Ishikawa (cell line): ENCODE measurements at regions not wholly inside any gene's neighbourhood (a gene's known extent, or its start where the extent isn't known, plus 50 kb on each side); places are given as distances from the start of the nearest gene placed in this dataset.

Experiments used
- CEBPB ChIP-seq: IDR thresholded peaks from 2 replicates; pipeline ENCODE4 v1.6.1; 2012
- CREB1 ChIP-seq: IDR thresholded peaks from 2 replicates; pipeline ENCODE4 v1.6.1; 2012; ENCODE audit warnings: low read depth
- EGR1 ChIP-seq: IDR thresholded peaks from 2 replicates; pipeline ENCODE4 v1.6.1; 2012
- EP300 ChIP-seq: IDR thresholded peaks from 2 replicates; pipeline ENCODE4 v1.6.1; 2012; ENCODE audit warnings: borderline replicate concordance
- FOXM1 ChIP-seq: IDR thresholded peaks from 2 replicates; pipeline ENCODE4 v1.6.1; 2012; ENCODE audit warnings: low read depth, borderline replicate concordance
- NFIC ChIP-seq: IDR thresholded peaks from 2 replicates; pipeline ENCODE4 v1.6.1; 2012
- RAD21 ChIP-seq: IDR thresholded peaks from 2 replicates; pipeline ENCODE4 v1.6.1; 2012; ENCODE audit warnings: low read depth
- TAF1 ChIP-seq: IDR thresholded peaks from 2 replicates; pipeline ENCODE4 v1.6.1; 2012; ENCODE audit warnings: low read depth, mild to moderate bottlenecking
- TCF12 ChIP-seq: IDR thresholded peaks from 2 replicates; pipeline ENCODE4 v1.6.1; 2012; ENCODE audit warnings: low read depth
- TEAD4 ChIP-seq: IDR thresholded peaks from 2 replicates; pipeline ENCODE4 v1.6.1; 2012
- YY1 ChIP-seq: IDR thresholded peaks from 2 replicates; pipeline ENCODE4 v1.6.1; 2012; ENCODE audit warnings: low read depth
- ZBTB7A ChIP-seq: IDR thresholded peaks from 2 replicates; pipeline ENCODE4 v1.6.1; 2012; ENCODE audit warnings: low read depth
- TF ChIP-seq, protein P1 (sequence below): IDR thresholded peaks from 2 replicates; pipeline ENCODE4 v1.6.1; 2012
- TF ChIP-seq, protein P2 (sequence below): IDR thresholded peaks from 2 replicates; pipeline ENCODE4 v1.6.1; 2012
- TF ChIP-seq, protein P3 (sequence below): IDR thresholded peaks from 2 replicates; pipeline ENCODE4 v1.6.1; 2012; ENCODE audit warnings: low read depth, mild to moderate bottlenecking

DNA sequence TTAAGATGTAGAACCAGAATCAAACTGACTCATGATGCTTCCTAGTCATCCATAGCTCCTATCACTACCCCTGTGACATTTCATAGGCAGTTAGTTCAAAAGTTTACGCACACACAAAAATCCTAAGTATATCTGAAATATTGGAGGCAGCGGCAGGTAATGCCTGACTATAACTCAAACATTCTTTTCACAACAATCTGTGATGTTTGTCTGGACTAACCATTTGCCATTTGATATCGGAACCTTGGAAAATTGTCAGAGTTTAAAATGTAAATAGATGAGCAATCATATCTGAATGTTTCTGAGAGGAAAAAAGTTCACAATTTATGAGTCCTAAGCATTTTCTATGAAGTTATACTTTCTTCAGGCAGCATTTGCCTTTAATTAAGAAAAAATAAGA lies 1078.2 kb downstream of the EPHA7 start:
- TF ChIP-seq TAF1 (no peak), TCF12 (no peak), RAD21 (no peak), CEBPB (no peak), EGR1 (no peak), EP300 (no peak)
- TF ChIP-seq, protein P1, sequence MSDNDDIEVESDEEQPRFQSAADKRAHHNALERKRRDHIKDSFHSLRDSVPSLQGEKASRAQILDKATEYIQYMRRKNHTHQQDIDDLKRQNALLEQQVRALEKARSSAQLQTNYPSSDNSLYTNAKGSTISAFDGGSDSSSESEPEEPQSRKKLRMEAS: no peak
- TF ChIP-seq, protein P2, sequence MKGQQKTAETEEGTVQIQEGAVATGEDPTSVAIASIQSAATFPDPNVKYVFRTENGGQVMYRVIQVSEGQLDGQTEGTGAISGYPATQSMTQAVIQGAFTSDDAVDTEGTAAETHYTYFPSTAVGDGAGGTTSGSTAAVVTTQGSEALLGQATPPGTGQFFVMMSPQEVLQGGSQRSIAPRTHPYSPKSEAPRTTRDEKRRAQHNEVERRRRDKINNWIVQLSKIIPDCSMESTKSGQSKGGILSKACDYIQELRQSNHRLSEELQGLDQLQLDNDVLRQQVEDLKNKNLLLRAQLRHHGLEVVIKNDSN: no peak

DNA sequence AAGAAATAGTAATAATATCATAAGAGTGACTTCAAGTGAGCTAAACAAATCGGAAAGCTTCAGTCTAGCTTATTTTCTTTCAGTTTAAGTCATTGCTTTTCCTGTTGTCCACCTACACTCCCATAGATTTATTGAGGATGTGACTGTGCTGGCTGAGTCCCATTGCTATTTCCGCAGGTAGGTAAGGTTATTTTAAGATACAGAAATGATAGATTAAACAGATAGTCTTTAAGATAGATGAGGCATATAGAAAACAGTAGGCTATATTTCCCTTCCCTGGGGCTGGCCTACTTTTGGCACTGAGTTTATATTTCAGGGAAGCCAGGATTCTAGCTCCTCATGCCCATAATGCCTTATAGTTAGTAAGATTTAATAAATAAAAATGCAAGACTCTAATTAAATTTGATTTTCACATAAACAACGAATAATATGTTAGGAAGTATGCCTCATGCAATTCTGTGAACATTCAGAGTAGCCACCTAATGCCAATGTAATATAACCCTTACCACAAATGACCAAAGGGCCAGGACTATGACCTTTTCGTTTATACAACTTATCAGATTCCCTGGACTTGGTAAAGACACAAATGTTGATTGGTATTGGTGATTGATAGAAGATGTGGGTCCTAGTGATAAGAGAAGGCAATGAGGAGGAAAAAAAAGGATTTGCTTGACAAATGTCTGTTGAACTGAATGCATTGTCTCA lies 1079.3 kb downstream of the EPHA7 start:
- TF ChIP-seq TEAD4 (no peak), CEBPB (no peak), RAD21 (no peak), CREB1 (no peak), TAF1 (no peak), EP300 (no peak), NFIC (no peak), YY1 (no peak)
- TF ChIP-seq, protein P3, sequence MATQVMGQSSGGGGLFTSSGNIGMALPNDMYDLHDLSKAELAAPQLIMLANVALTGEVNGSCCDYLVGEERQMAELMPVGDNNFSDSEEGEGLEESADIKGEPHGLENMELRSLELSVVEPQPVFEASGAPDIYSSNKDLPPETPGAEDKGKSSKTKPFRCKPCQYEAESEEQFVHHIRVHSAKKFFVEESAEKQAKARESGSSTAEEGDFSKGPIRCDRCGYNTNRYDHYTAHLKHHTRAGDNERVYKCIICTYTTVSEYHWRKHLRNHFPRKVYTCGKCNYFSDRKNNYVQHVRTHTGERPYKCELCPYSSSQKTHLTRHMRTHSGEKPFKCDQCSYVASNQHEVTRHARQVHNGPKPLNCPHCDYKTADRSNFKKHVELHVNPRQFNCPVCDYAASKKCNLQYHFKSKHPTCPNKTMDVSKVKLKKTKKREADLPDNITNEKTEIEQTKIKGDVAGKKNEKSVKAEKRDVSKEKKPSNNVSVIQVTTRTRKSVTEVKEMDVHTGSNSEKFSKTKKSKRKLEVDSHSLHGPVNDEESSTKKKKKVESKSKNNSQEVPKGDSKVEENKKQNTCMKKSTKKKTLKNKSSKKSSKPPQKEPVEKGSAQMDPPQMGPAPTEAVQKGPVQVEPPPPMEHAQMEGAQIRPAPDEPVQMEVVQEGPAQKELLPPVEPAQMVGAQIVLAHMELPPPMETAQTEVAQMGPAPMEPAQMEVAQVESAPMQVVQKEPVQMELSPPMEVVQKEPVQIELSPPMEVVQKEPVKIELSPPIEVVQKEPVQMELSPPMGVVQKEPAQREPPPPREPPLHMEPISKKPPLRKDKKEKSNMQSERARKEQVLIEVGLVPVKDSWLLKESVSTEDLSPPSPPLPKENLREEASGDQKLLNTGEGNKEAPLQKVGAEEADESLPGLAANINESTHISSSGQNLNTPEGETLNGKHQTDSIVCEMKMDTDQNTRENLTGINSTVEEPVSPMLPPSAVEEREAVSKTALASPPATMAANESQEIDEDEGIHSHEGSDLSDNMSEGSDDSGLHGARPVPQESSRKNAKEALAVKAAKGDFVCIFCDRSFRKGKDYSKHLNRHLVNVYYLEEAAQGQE: no peak
- TF ChIP-seq, protein P2: no peak
- TF ChIP-seq, protein P1: no peak

DNA sequence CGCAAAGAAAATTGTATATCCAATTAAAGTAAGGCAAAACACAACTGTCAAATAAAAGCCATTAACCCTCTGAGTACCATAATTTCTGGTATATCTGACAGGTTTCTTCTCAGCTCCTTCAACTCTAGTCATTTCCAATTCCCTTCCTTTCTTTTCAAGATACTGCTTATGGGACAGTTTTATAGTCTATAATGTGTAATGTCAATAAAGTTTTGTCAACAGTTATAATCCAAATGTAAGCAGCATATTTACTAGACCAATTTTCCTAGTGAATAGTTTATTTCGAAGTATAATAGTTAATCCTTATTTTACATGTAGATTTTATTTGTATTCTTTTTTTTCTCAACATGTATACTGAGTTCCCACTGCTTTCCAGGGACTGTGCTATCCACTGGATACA lies 1081.8 kb downstream of the EPHA7 start:
- TF ChIP-seq TAF1 (no peak), NFIC (no peak), TCF12 (no peak), YY1 (no peak)
- TF ChIP-seq, protein P1: no peak
- TF ChIP-seq, protein P3: no peak
- TF ChIP-seq, protein P2: no peak

DNA sequence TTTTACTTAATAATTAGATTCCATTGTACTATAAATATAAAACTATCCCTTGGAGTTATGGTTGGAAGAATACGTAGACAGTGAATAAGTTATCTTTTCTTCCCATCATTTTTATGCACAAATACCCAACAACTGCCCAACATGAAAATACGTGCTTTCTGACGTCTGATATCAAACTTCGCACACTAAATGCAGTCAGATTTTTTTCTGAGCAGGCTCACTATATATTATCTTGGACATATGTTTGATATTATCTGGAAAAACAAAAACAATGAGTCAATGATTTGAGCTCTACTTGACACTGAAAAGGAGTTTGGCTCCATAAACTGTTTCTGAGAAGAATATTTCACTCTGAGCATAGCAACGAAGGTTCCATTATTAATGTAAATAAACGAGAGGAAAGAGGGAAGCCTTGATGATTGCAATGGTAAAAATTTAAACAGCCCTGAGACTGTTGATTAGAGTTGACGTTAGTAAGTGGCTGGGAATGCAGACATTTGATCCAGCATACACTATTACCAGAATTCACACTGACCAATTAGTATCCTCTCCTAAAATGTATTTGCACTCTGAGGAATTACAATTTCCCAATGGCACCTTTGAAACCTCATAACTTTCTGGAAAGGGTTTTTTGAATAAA lies 1090.0 kb downstream of the EPHA7 start:
- TF ChIP-seq NFIC (no peak), FOXM1 (no peak), YY1 (no peak), EP300 (no peak), RAD21 (no peak), CEBPB (no peak), EGR1 (no peak), TEAD4 (no peak)
- TF ChIP-seq, protein P1: no peak
- TF ChIP-seq, protein P2: no peak

DNA sequence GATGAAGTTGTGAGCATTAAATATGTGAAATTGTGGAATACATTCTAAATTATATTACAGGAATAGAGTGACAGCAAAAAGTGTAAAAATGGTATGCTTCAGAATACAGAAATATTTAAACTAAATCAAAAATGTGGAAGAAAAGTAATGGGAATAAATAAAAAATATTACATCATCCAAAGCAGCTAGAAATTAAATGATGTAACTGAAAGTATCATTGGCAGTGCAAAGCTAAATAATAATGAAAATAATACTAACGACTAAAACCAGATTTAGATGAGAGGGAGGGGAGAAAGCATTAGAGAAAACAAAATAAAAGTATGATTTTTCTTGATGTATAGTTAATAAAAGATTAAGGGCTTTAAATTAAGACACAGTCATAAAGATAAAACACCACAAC lies 1104.0 kb downstream of the EPHA7 start:
- TF ChIP-seq RAD21: no peak
- TF ChIP-seq EP300: no peak
- TF ChIP-seq TAF1: no peak
- TF ChIP-seq, protein P3: no peak
- no peak for TF ChIP-seq ZBTB7A
- TF ChIP-seq FOXM1: no peak
- TF ChIP-seq CREB1: no peak
- no peak for TF ChIP-seq TCF12
- TF ChIP-seq YY1: no peak
- TF ChIP-seq, protein P2: no peak
- TF ChIP-seq, protein P1: no peak
- no peak for TF ChIP-seq CEBPB
- no peak for TF ChIP-seq NFIC
- TF ChIP-seq EGR1: no peak
- TF ChIP-seq TEAD4: no peak
